ENCODE measurements at regions not wholly inside any gene's neighbourhood (a gene's known extent, or its start where the extent isn't known, plus 50 kb on each side); places are given as distances from the start of the nearest gene placed in this dataset.

DNA sequence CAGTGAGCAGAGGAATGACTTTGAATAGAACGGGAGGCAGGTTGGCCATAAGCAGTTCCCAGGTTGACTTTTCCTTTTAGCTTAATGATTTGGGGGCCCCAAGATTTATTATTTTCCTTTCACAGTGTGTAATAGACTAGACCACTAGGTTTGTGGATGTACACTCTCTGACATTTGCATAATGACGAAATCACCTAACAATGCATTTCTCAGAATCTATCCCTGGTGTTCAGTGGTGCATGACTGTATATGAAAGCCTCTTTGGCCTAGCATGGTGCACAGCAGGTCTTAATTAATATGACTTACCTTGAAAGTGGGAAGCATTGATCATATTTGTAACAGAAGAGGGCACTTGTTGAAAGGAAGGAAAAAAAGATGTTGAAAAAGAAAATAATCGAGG is 761.9 kb downstream of the TYW1 start:
- no peak for DNase-seq (ENCODE audit: low read depth in 2 of 2)

- no peak for DNase-seq (ENCODE audit: low read depth in 2 of 2)
These were observed 764.3 kb downstream of the TYW1 start for GRCh38 chr7:67760971-67761370.

- DNase-seq (ENCODE audit: low read depth in 2 of 2), result no peak
These were observed 765.9 kb downstream of the TYW1 start for GRCh38 chr7:67762516-67762915.

GRCh38 chr7:67764289-67764688 is 767.7 kb downstream of the TYW1 start:
- DNase-seq (ENCODE audit: low read depth in 2 of 2), result no peak

DNA sequence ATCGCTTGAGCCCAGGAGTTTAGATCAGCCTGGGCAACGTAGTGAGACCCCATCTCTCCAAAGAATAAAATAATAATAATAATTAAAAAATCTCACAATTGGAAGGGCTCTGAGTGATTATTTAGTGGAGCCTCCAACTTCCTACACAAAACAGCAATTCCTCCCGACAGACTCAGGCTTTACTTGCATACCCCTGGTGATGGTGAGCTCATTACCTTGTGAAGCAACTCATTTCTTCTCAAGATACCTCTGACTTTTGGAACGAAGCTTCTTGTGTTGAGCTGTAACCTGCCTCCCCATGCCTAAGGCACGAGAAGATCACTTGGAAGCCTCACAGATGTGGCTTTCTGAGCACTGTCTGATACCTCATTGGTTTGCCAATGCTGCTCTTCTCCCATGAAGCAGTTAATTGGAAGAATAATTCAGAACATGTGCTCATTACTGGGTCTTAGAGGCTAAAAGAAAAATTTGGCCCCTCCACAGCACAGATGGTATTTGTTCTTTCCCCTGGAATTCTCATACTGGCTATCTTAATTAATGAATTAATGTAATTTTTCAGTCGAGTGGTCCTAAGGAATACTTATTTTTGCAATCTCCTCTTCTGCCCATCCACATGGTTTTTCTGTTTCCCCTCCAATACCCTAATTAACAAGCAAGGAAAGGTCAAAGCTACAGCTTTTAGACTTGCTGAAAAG is 769.0 kb downstream of the TYW1 start:
- DNase-seq (ENCODE audit: low read depth in 2 of 2), result no peak

- no peak for DNase-seq (ENCODE audit: low read depth in 2 of 2)
These were observed 770.3 kb downstream of the TYW1 start for GRCh38 chr7:67766906-67767410.

GRCh38 chr7:67771846-67772605 is 775.4 kb downstream of the TYW1 start:
- DNase-seq (ENCODE audit: low read depth in 2 of 2), result no peak

- DNase-seq (ENCODE audit: low read depth in 2 of 2), result no peak
These were observed 776.4 kb downstream of the TYW1 start for GRCh38 chr7:67773081-67773480.

DNA sequence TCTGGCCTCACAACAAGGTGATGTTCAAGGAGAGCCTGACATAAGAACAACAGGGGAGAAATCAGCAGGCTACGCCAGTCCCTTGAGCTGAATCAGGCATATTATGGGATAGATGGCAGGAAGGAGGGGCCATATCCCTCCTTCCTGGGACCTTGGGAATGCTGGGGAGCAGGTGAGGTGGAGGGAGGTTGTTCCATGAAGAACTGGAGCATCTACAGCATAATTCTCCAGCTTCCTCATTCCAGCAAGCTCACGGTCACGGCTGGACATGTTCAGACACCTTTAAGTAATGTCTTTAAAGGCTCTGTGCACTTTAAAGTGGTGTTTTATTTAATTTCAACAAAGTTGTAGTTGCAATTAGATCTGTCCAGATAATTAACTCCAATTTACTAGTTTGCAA is 780.5 kb downstream of the TYW1 start:
- no peak for DNase-seq (ENCODE audit: low read depth in 2 of 2)

DNA sequence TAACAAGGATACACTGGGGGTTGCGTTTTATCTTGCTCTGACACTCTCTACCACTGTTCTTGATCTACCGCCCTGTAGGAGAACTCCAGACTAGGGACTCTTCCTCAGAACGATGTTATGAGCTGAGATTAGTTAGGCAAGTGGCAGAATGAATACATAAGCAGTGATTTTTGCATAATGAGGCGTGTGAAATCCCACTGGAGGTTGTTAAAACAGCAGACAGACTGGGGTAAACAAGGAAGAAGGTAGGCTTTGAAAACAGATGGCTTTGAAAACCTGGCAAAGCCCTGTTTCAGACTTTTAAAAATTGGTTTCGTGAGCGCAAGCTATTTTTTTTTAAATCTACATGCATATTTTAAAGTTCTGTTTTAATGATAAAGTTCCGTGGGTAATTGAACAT is 785.2 kb downstream of the TYW1 start:
- no peak for DNase-seq (ENCODE audit: low read depth in 2 of 2)

GRCh38 chr7:67786021-67786420 is 789.4 kb downstream of the TYW1 start:
- no peak for DNase-seq (ENCODE audit: low read depth in 2 of 2)

- no peak for DNase-seq (ENCODE audit: low read depth in 2 of 2)
These were observed 792.0 kb downstream of the TYW1 start for GRCh38 chr7:67788669-67789068.

DNA sequence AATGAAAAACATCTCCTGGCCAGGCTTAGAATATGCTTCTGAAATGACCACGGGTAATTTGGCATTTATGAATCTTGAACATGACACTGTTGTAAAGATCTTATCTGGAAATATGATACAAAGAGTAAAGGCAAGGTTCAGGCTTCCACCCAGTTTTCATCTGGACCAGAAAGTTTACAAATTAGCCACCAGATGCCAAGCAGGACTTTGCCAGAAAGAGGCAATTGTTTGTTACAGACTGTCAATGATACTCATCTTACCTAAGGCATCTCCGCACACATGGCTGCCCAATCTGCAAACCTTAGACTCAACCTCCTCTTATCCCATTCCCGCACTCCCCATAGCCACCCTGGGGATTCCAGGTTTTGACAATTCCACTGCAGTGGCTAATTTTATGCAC is 795.3 kb downstream of the TYW1 start:
- DNase-seq (ENCODE audit: low read depth in 2 of 2), result no peak

DNA sequence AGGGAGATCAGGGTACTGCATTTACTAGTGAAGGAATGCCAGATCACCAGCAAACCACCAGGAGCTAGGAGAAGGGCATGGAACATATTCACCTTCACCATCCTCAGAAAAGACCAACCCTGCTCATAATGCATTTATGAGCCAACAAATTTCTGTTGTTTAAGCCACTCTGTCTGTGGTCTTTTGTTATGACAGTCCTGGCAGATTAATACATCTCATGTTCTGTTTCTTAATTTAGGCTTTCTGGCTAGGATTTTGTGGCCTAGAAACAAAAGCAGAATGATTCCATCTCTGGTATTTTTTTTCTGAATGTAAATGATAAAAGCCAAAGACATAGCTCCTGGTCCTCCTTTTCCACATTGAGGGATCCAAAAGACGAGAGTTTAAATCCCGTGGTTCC is 797.9 kb downstream of the TYW1 start:
- no peak for DNase-seq (ENCODE audit: low read depth in 2 of 2)

- no peak for DNase-seq (ENCODE audit: low read depth in 2 of 2)
These were observed 807.2 kb downstream of the TYW1 start for GRCh38 chr7:67803789-67804188.

- no peak for DNase-seq (ENCODE audit: low read depth in 2 of 2)
These were observed 809.4 kb downstream of the TYW1 start for GRCh38 chr7:67805921-67806471.

DNA sequence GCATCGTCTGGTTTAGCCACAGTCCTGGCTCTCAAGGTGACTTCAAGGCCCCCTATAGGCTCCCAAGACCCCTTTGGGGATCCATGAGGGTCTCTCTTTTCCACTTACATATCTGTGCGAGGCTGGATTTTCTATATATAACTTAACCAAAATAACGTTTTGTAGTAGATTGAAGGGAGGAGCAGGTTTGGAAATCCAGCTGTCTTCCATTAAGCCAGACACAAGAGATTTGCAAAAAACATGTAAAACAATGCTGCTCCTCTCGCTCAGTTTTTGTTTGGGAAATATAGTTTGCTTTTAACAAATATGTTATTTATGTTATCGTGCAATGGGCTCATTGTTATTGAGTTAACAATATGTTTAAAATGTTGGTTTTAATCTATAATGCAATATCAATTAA is 811.2 kb downstream of the TYW1 start:
- DNase-seq (ENCODE audit: low read depth in 2 of 2), result no peak

DNA sequence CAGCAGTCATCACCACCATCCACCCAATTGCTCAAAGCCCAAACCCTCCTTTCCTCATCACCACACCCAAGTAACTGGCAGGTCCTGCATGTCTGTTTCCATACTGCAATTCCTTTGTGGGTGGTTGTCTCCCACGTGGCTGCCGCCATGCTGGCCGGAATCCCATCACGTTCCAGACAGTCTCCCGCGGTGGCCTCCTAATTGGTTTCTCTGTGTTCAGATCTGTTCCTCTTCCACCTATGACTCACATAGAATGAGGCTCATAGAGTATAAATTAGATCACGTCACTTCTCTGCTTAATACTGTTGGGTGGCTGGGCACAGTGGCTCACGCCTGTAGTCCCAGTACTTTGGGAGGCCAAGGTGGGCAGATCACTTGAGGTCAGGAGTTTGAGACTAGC is 813.0 kb downstream of the TYW1 start:
- DNase-seq (ENCODE audit: low read depth in 2 of 2), result no peak

GRCh38 chr7:67813621-67814292 is 817.1 kb downstream of the TYW1 start:
- no peak for DNase-seq (ENCODE audit: low read depth in 2 of 2)

- DNase-seq (ENCODE audit: low read depth in 2 of 2), result no peak
These were observed 820.8 kb downstream of the TYW1 start for GRCh38 chr7:67817481-67817880.

- no peak for DNase-seq (ENCODE audit: low read depth in 2 of 2)
These were observed 824.5 kb downstream of the TYW1 start for GRCh38 chr7:67821116-67821515.

- no peak for DNase-seq (ENCODE audit: low read depth in 2 of 2)
These were observed 826.7 kb downstream of the TYW1 start for GRCh38 chr7:67823345-67823744.
